Medulla oblongata (tissue), 1 donor: ENCODE measurements at regions not wholly inside any gene's neighbourhood (a gene's known extent, or its start where the extent isn't known, plus 50 kb on each side); places are given as distances from the start of the nearest gene placed in this dataset.

Source experiments
- DNase-seq: peaks from one replicate; pipeline ENCODE4 v3.0.0-alpha.2; 2015; ENCODE audit errors: extremely low spot score

GRCh38 chr3:117885011-117885441 is 1149.6 kb downstream of the IGSF11 start:
- DNase-seq, result peak; percentile 37

- DNase-seq, result no peak
These were observed 1148.5 kb downstream of the IGSF11 start for GRCh38 chr3:117886147-117886546.

- DNase-seq, result no peak
These were observed 1147.6 kb downstream of the IGSF11 start for GRCh38 chr3:117887031-117887430.

GRCh38 chr3:117887901-117888300 is 1146.7 kb downstream of the IGSF11 start:
- DNase-seq, result no peak

- peak; percentile 31 for DNase-seq
These were observed 1142.2 kb downstream of the IGSF11 start for GRCh38 chr3:117892431-117892841.

GRCh38 chr3:117893001-117893400 is 1141.6 kb downstream of the IGSF11 start:
- DNase-seq, result no peak

- no peak for DNase-seq
These were observed 1141.0 kb downstream of the IGSF11 start for GRCh38 chr3:117893638-117894037.

- DNase-seq, result peak; percentile 50
These were observed 1135.7 kb downstream of the IGSF11 start for GRCh38 chr3:117898722-117899522.

- no peak for DNase-seq
These were observed 1131.4 kb downstream of the IGSF11 start for GRCh38 chr3:117903226-117903625.

- DNase-seq, result no peak
These were observed 1123.7 kb downstream of the IGSF11 start for GRCh38 chr3:117910820-117911521.

GRCh38 chr3:117912352-117912751 is 1122.3 kb downstream of the IGSF11 start:
- no peak for DNase-seq

GRCh38 chr3:117914540-117915100 is 1120.0 kb downstream of the IGSF11 start:
- no peak for DNase-seq

- DNase-seq, result no peak
These were observed 1117.8 kb downstream of the IGSF11 start for GRCh38 chr3:117916839-117917238.

GRCh38 chr3:117919621-117920020 is 1115.0 kb downstream of the IGSF11 start:
- DNase-seq, result no peak

GRCh38 chr3:117920253-117920898 is 1114.3 kb downstream of the IGSF11 start:
- DNase-seq, result peak; percentile 45

GRCh38 chr3:117921411-117921810 is 1113.2 kb downstream of the IGSF11 start:
- no peak for DNase-seq

GRCh38 chr3:117922039-117922438 is 1112.6 kb downstream of the IGSF11 start:
- peak; percentile 28 for DNase-seq

GRCh38 chr3:117926819-117927218 is 1107.8 kb downstream of the IGSF11 start:
- no peak for DNase-seq

- DNase-seq, result no peak
These were observed 1106.8 kb downstream of the IGSF11 start for GRCh38 chr3:117927825-117928224.

- no peak for DNase-seq
These were observed 1105.8 kb downstream of the IGSF11 start for GRCh38 chr3:117928836-117929235.

- no peak for DNase-seq
These were observed 1102.2 kb downstream of the IGSF11 start for GRCh38 chr3:117932441-117932840.

GRCh38 chr3:117936159-117936558 is 1098.5 kb downstream of the IGSF11 start:
- DNase-seq, result no peak
